Neural cell (in vitro differentiated cells): ENCODE measurements at regions not wholly inside any gene's neighbourhood (a gene's known extent, or its start where the extent isn't known, plus 50 kb on each side); places are given as distances from the start of the nearest gene placed in this dataset.

Experiments used
- H2AFZ ChIP-seq: fragments of 200-600, 300-800 bp; sonication (generic), shearing (Covaris generic); 2 replicates; pipeline ENCODE4 v1.6.0; 2014; ENCODE audit warnings: low read depth, mild to moderate bottlenecking, antibody characterized with exemption, low read length, moderate library complexity
- H3F3A ChIP-seq: fragments of 200-600 bp; shearing (Covaris generic); 2 replicates; pipeline ENCODE4 v1.6.1; 2016; ENCODE audit warnings: mild to moderate bottlenecking, moderate library complexity, mixed read lengths, antibody characterized with exemption, low read length; ENCODE audit not compliant: insufficient read depth, poor library complexity, severe bottlenecking
- H3K27ac ChIP-seq: fragments of 200-600, 300-800 bp; sonication (generic), shearing (Covaris generic); 2 replicates; pipeline ENCODE4 v1.5.1; 2014; ENCODE audit warnings: mild to moderate bottlenecking, low read length, moderate library complexity
- H3K27me3 ChIP-seq: fragments of 300-800, 200-600 bp; sonication (generic), shearing (Covaris generic); 2 replicates; pipeline ENCODE4 v1.6.0; 2014; ENCODE audit warnings: mild to moderate bottlenecking, low read depth, low read length, moderate library complexity; ENCODE audit not compliant: insufficient read depth
- H3K36me3 ChIP-seq: fragments of 300-800, 200-600 bp; sonication (generic), shearing (Covaris generic); 2 replicates; pipeline ENCODE4 v1.5.1; 2014; ENCODE audit warnings: mild to moderate bottlenecking, antibody characterized with exemption, low read length, moderate library complexity; ENCODE audit not compliant: insufficient read depth
- H3K4me2 ChIP-seq: fragments of 300-800, 200-600 bp; sonication (generic), shearing (Covaris generic); 2 replicates; pipeline ENCODE4 v1.6.0; 2014; ENCODE audit warnings: mild to moderate bottlenecking, low read length
- H3K4me3 ChIP-seq: fragments of 300-800, 200-600 bp; sonication (generic), shearing (Covaris generic); 2 replicates; pipeline ENCODE4 v1.5.1; 2014; ENCODE audit warnings: mild to moderate bottlenecking, low read length, moderate library complexity
- H3K79me2 ChIP-seq: fragments of 200-600 bp; shearing (Covaris generic); replicated peaks from 2 replicates; pipeline ENCODE4 v1.6.0; 2014; ENCODE audit warnings: mild to moderate bottlenecking, low read length, moderate library complexity; ENCODE audit not compliant: insufficient read depth
- H3K9ac ChIP-seq: fragments of 300-800, 200-600 bp; sonication (generic), shearing (Covaris generic); 2 replicates; pipeline ENCODE4 v1.6.1; 2016; ENCODE audit warnings: mild to moderate bottlenecking, low read length, mixed read lengths
- H3K9me2 ChIP-seq: fragments of 200-600 bp; shearing (Covaris generic); 2 replicates; pipeline ENCODE4 v1.6.1; 2016; ENCODE audit warnings: mild to moderate bottlenecking, low read length, mixed read lengths; ENCODE audit not compliant: insufficient read depth
- H3K9me3 ChIP-seq: fragments of 200-600, 300-800 bp; sonication (generic), shearing (Covaris generic); 2 replicates; pipeline ENCODE4 v1.6.1; 2016; ENCODE audit warnings: mild to moderate bottlenecking, mixed run types, low read length, moderate library complexity, mixed read lengths
- H4K20me1 ChIP-seq: fragments of 200-600 bp; shearing (Covaris generic); 2 replicates; pipeline ENCODE4 v1.6.1; 2016; ENCODE audit warnings: mild to moderate bottlenecking, mixed run types; ENCODE audit not compliant: insufficient read depth
- EP300 ChIP-seq: fragments of 450-650 bp; conservative IDR thresholded peaks from 2 replicates; pipeline ENCODE4 v1.6.1; 2014; ENCODE audit warnings: antibody characterized with exemption, mild to moderate bottlenecking, moderate library complexity; ENCODE audit not compliant: poor library complexity, severe bottlenecking
- EZH2 ChIP-seq: fragments of 200-600, 300-800 bp; shearing (Covaris generic), sonication (generic); IDR thresholded peaks from 2 replicates; pipeline ENCODE4 v1.6.1; 2014; ENCODE audit warnings: antibody characterized with exemption, low read length, borderline replicate concordance, mild to moderate bottlenecking; ENCODE audit not compliant: insufficient read depth, poor library complexity, severe bottlenecking
- MXI1 ChIP-seq: fragments of 450-650 bp; conservative IDR thresholded peaks from 2 replicates; pipeline ENCODE4 v1.6.1; 2014; ENCODE audit warnings: antibody characterized with exemption, mild to moderate bottlenecking; ENCODE audit not compliant: poor library complexity, severe bottlenecking
- POLR2AphosphoS5 ChIP-seq: IDR thresholded peaks from 2 replicates; pipeline ENCODE4 v1.6.1; 2012
- RAD21 ChIP-seq: fragments of 450-650 bp; conservative IDR thresholded peaks from 2 replicates; pipeline ENCODE4 v1.6.1; 2014; ENCODE audit warnings: antibody characterized with exemption, mild to moderate bottlenecking, moderate library complexity
- SMC3 ChIP-seq: fragments of 450-650 bp; conservative IDR thresholded peaks from 2 replicates; pipeline ENCODE4 v1.6.1; 2014; ENCODE audit warnings: antibody characterized with exemption, mild to moderate bottlenecking, moderate library complexity; ENCODE audit not compliant: poor library complexity
- TAF1 ChIP-seq: IDR thresholded peaks from 2 replicates; pipeline ENCODE4 v1.6.1; 2012; ENCODE audit warnings: low read depth
- TF ChIP-seq, protein P1 (sequence below): fragments of 450-650 bp; IDR thresholded peaks from 2 replicates; pipeline ENCODE4 v1.5.1; 2014; ENCODE audit warnings: antibody characterized with exemption, mild to moderate bottlenecking, moderate library complexity; ENCODE audit not compliant: poor library complexity, severe bottlenecking
- TF ChIP-seq, protein P2 (sequence below): IDR thresholded peaks from 2 replicates; pipeline ENCODE4 v1.6.1; 2012; ENCODE audit warnings: borderline replicate concordance

DNA sequence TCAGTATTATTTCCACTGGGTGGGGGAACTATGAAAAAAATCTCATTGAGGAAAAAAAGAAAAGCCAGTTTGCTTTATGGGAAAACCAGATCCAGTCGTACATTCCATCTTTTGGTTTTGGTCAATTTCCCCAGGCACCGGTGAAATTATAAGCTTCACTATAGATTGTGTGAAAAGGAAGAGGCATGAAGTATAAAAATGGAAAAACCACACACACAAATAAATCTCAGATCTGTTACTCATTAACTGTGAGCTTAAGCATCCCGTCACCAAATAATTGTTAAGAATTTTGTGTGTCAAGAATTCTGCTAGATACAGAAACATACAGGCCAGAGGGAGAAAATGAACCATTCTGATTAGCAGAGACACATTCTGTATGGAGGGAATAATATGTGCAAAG is 405.5 kb upstream of the CELF2 start:
- H3K4me2 ChIP-seq, result no peak overlapping the region
- H4K20me1 ChIP-seq, result no peaks in the 10 kb centered on the region
- H3K27me3 ChIP-seq, result no peaks in the 10 kb centered on the region
- no peak overlapping the region for H2AFZ ChIP-seq
- no peaks in the 10 kb centered on the region for H3K9me3 ChIP-seq
- no peaks in the 10 kb centered on the region for H3F3A ChIP-seq
- TF ChIP-seq POLR2AphosphoS5 (no peak), EZH2 (no peak), EP300 (no peak)
- no peaks in the 10 kb centered on the region for H3K36me3 ChIP-seq
- H3K9ac ChIP-seq, result no peak overlapping the region
- H3K79me2 ChIP-seq, result no peaks in the 10 kb centered on the region
- H3K27ac ChIP-seq, result no peak overlapping the region
- H3K4me3 ChIP-seq, result no peak overlapping the region
- H3K9me2 ChIP-seq, result no peaks in the 10 kb centered on the region

DNA sequence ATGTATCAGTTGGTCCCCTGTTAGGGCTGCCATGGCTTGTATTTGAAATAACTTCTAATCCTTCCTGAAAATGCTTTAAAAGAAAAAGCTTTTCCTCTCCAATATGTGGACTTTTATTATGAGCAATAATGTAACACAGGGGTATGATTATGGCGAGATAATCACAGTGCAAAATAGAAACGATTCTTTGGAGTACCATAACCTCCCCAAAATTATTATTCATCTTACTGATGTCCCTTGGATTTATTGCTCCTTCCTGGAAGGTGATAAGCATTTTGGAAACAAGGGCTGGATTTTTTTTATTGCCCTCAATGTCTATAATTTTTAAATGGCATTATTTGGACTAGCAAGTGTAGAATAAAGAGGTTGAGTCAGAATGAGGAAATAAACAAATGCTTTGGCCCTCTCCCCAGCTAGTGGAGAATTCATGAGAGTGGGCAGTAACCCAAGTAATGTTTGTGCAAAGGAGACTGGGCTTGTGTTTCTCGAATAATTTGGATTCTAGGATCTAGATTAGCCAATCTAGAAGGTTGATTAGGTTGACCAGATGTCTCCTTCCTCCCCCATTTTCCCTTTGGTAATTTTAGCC is 403.9 kb upstream of the CELF2 start:
- Histone ChIP-seq H3K9ac (no peak overlapping the region), H3K79me2 (no peaks in the 10 kb centered on the region), H2AFZ (no peak overlapping the region), H3K4me3 (no peak overlapping the region), H3K36me3 (no peaks in the 10 kb centered on the region), H3K27ac (no peak overlapping the region), H3K9me2 (no peaks in the 10 kb centered on the region), H3K27me3 (no peaks in the 10 kb centered on the region), H3K4me2 (no peak overlapping the region), H3K9me3 (no peaks in the 10 kb centered on the region), H4K20me1 (no peaks in the 10 kb centered on the region), H3F3A (no peaks in the 10 kb centered on the region)
- TF ChIP-seq, protein P1, sequence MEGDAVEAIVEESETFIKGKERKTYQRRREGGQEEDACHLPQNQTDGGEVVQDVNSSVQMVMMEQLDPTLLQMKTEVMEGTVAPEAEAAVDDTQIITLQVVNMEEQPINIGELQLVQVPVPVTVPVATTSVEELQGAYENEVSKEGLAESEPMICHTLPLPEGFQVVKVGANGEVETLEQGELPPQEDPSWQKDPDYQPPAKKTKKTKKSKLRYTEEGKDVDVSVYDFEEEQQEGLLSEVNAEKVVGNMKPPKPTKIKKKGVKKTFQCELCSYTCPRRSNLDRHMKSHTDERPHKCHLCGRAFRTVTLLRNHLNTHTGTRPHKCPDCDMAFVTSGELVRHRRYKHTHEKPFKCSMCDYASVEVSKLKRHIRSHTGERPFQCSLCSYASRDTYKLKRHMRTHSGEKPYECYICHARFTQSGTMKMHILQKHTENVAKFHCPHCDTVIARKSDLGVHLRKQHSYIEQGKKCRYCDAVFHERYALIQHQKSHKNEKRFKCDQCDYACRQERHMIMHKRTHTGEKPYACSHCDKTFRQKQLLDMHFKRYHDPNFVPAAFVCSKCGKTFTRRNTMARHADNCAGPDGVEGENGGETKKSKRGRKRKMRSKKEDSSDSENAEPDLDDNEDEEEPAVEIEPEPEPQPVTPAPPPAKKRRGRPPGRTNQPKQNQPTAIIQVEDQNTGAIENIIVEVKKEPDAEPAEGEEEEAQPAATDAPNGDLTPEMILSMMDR, result no peak
- TF ChIP-seq RAD21 (no peak), POLR2AphosphoS5 (no peak), EP300 (no peak), TAF1 (no peak), EZH2 (no peak), MXI1 (no peak), SMC3 (no peak)
- TF ChIP-seq, protein P2, sequence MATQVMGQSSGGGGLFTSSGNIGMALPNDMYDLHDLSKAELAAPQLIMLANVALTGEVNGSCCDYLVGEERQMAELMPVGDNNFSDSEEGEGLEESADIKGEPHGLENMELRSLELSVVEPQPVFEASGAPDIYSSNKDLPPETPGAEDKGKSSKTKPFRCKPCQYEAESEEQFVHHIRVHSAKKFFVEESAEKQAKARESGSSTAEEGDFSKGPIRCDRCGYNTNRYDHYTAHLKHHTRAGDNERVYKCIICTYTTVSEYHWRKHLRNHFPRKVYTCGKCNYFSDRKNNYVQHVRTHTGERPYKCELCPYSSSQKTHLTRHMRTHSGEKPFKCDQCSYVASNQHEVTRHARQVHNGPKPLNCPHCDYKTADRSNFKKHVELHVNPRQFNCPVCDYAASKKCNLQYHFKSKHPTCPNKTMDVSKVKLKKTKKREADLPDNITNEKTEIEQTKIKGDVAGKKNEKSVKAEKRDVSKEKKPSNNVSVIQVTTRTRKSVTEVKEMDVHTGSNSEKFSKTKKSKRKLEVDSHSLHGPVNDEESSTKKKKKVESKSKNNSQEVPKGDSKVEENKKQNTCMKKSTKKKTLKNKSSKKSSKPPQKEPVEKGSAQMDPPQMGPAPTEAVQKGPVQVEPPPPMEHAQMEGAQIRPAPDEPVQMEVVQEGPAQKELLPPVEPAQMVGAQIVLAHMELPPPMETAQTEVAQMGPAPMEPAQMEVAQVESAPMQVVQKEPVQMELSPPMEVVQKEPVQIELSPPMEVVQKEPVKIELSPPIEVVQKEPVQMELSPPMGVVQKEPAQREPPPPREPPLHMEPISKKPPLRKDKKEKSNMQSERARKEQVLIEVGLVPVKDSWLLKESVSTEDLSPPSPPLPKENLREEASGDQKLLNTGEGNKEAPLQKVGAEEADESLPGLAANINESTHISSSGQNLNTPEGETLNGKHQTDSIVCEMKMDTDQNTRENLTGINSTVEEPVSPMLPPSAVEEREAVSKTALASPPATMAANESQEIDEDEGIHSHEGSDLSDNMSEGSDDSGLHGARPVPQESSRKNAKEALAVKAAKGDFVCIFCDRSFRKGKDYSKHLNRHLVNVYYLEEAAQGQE, result no peak
